Lower lobe of right lung (tissue), 2 donors: ENCODE measurements at regions not wholly inside any gene's neighbourhood (a gene's known extent, or its start where the extent isn't known, plus 50 kb on each side); places are given as distances from the start of the nearest gene placed in this dataset.
"Not testable (repeated sequence)": the region's sequence is repeated elsewhere in the genome, so short reads cannot be mapped to it uniquely, and the experiment has no call there.

Experiments used
- ATAC-seq, 2 donors: fragments of 200-7000 bp; cut with Tn5 transposase; one replicate each; pipeline ENCODE4 v1.9.1; 2020 to 2022; ENCODE audit warnings: mild to moderate bottlenecking in 2 of 2, moderate library complexity in 2 of 2
- DNase-seq: peaks from one replicate; pipeline ENCODE4 v3.0.0-alpha.2; 2020
- H3K27ac ChIP-seq: fragments of 200-600 bp; one replicate; pipeline ENCODE4 v1.8.0; 2022
- H3K27me3 ChIP-seq: fragments of 200-600 bp; one replicate; pipeline ENCODE4 v1.8.0; 2022; ENCODE audit warnings: low read depth
- H3K36me3 ChIP-seq: fragments of 200-600 bp; one replicate; pipeline ENCODE4 v1.8.0; 2022; ENCODE audit warnings: mild to moderate bottlenecking
- H3K4me1 ChIP-seq: fragments of 200-600 bp; one replicate; pipeline ENCODE4 v1.8.0; 2022
- H3K4me3 ChIP-seq: fragments of 200-600 bp; one replicate; pipeline ENCODE4 v1.8.0; 2022; ENCODE audit warnings: mild to moderate bottlenecking
- H3K9me3 ChIP-seq: fragments of 200-600 bp; one replicate; pipeline ENCODE4 v1.8.0; 2022
- intact Hi-C: fragments of 100-400 bp; cut with DNase I; formaldehyde crosslinking; loops from one replicate; pipeline ENCODE4 v1.11.0; 2022
- TF ChIP-seq, protein P1 (sequence below): fragments of 200-600 bp; IDR thresholded peaks from one replicate; pipeline ENCODE4 v1.8.0; 2022; ENCODE audit warnings: antibody characterized with exemption, mild to moderate bottlenecking
- donor health status: DM: no; HTN: yes; CAD: no; lungs with severe emphysema.

DNA sequence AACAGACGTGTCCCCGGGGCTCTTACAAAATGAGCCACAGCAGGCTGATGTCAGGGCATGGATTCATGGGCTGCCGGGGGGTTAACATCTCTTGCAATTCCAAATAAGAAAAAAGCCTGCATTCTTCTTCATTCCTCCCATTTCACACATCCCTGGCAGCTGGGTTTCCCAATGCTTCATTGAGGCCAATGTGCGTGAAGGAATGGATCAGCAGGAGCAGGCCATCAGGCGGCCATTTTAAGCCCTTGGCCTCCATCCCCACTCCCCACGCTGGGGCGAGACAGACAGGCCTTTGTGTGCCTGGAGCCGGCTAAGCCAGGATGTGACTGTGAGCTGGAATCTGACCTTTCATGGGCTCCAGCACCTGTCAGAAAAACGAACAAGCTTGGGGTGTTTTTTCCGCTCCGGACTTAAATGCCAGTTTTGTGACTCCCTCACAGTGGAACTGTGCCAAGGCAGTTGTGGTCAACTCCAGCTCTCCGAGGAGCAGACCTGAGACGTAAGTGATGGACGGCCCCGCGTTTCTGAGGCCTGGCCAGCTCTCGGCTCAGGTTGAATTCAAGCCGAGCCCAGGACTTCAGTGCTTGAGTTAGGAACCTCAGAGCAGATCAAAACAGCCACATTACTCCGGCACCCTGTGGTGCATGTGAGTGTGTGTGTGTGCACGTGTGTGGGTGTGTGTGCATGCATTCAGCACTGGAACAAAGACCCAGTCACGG lies 133.1 kb downstream of the TMEM30B start:
- intact Hi-C loops, result no loop called here
- H3K27ac ChIP-seq, result no peak overlapping the region

DNA sequence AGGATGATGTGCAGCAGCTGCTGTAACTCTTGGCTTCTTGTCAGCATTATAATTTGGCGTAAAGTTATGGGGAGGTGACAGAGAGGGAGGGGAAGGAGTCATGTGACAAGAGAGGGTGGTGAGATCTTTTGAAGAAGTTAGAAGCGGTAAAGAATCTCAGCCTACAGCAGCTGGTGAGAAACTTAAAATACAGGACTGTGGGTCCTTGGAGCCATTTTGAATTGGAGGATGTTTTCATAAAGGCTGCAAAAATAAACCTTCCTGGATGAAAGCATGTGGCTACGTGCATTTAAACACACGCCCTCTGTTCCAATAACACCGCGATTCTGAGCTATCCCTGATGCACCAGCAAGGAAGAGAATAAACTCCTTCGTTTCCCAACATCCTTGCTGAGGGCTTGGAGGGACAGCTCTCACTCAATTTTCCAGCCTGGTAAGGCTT lies 133.7 kb downstream of the TMEM30B start:
- Histone ChIP-seq H3K36me3 (no peaks in the 10 kb centered on the region), H3K27ac (no peak overlapping the region), H3K4me3 (no peak overlapping the region), H3K4me1 (peaks cover 8% of the 10 kb centered on the region), H3K9me3 (peaks cover 12% of the 10 kb centered on the region), H3K27me3 (no peaks in the 10 kb centered on the region)
- no peak for DNase-seq
- ATAC-seq, result no peak
- intact Hi-C loops, result no loop called here
- TF ChIP-seq, protein P1, sequence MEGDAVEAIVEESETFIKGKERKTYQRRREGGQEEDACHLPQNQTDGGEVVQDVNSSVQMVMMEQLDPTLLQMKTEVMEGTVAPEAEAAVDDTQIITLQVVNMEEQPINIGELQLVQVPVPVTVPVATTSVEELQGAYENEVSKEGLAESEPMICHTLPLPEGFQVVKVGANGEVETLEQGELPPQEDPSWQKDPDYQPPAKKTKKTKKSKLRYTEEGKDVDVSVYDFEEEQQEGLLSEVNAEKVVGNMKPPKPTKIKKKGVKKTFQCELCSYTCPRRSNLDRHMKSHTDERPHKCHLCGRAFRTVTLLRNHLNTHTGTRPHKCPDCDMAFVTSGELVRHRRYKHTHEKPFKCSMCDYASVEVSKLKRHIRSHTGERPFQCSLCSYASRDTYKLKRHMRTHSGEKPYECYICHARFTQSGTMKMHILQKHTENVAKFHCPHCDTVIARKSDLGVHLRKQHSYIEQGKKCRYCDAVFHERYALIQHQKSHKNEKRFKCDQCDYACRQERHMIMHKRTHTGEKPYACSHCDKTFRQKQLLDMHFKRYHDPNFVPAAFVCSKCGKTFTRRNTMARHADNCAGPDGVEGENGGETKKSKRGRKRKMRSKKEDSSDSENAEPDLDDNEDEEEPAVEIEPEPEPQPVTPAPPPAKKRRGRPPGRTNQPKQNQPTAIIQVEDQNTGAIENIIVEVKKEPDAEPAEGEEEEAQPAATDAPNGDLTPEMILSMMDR, result no peak

More for the DNA sequence above, 133.1 kb downstream of the TMEM30B start:
- TF ChIP-seq, protein P1, result no peak
- Histone ChIP-seq H3K36me3 (no peaks in the 10 kb centered on the region), H3K9me3 (peaks cover 12% of the 10 kb centered on the region), H3K4me1 (peaks cover 8% of the 10 kb centered on the region), H3K27me3 (no peaks in the 10 kb centered on the region), H3K4me3 (no peak overlapping the region)
- ATAC-seq (peak; percentile 15 to 19), DNase-seq (no peak)

DNA sequence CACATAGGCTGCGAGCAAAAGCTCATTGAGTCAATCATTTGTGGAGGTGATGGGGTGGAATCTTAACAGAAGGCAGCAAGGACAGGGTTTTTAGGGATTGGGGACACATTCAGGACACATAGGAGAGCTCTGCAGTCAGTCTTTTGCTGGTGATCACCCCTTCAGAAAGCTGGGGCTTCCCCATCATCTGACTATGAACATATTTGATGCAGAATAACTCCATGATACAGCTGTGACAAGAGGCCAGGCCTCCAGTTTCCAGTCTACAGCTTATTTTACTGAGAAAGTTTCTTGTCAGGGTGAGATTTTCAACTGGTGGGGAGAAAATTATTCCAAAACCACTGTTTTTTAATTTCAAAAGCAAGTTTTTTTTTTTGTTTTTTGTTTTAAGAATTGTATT lies 134.2 kb downstream of the TMEM30B start:
- no peaks in the 10 kb centered on the region for H3K27me3 ChIP-seq

DNA sequence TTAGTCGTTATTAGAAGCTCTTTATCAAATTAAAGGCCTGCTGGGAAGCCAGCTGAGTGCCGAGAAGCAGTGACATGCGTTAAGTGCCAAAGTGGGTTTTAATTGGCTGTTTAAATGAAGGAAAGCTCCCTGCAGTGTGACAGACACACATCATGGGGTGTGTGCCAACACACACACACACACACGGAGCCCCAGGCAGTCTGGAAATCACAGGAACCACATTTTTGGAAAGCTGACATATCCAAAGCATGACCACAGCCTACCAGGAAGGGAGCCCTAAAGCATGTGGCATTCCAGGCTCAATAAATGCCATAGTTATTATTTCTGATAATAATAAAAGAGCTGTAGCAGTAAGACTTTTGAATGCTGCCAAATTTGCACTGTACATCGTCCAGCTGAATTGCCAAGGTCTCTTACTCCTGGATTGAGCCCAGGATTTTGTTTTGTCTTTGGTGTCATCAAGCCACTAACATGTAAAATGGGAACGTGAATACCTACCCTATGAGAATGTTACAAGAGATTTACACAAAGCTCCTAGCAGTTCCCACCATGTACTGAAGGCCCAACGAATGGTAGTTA lies 135.1 kb downstream of the TMEM30B start:
- intact Hi-C loops, result no loop called here
- H3K36me3 ChIP-seq, result no peaks in the 10 kb centered on the region
- no peak overlapping the region for H3K4me3 ChIP-seq
- peaks cover 8% of the 10 kb centered on the region for H3K4me1 ChIP-seq
- H3K27me3 ChIP-seq, result no peaks in the 10 kb centered on the region
- ATAC-seq (no peak), DNase-seq (no peak)
- peak overlapping the region; percentile 58 for H3K27ac ChIP-seq
- H3K9me3 ChIP-seq, result peaks cover 12% of the 10 kb centered on the region
- TF ChIP-seq, protein P1, result no peak

More for the DNA sequence above, 134.2 kb downstream of the TMEM30B start:
- Histone ChIP-seq H3K36me3 (no peaks in the 10 kb centered on the region), H3K27ac (no peak overlapping the region), H3K4me1 (peaks cover 8% of the 10 kb centered on the region), H3K4me3 (no peak overlapping the region), H3K9me3 (peaks cover 12% of the 10 kb centered on the region)
- TF ChIP-seq, protein P1, result no peak
- no peak for DNase-seq
- ATAC-seq, result no peak
- intact Hi-C loops, result no loop called here

DNA sequence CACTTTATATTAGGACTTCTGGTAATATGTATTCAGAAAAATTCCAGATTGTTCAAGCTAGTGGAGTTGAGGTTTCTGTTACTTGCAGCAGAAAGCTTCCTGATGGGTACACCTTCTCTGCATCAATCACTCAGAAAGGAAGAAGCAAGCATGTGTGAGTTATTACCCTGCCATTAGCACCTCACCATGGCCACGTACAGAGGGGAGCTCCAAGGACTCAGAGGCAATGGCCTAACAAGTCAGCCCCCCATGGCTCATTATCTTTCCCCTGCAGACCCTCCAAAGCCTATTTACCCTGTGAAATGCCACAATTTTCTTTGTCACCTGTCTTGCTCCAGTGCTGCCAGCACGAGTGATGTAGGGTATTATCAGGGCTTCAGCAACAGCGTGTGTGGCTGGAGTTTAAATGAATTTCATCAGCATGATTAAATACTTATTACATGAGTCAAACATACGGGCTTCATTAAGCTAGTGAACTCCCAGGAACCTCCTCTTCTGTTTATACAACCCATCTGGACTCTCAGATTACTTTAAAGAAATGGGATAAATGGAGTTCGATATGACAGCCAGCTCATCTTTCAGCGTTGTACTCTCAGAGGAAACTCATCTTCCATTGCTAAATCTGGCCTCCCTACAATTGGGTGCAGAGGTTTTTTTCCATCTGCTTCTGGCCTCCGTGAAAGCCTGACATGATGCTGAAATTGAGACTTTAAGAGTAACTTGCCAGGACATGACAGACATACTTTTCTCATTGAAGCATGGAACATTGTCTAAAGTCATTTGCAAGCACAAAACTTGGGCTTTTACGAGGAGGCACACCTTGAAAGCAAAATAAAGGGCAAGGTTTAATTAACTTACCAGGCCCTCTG lies 135.9 kb downstream of the TMEM30B start:
- Histone ChIP-seq H3K27me3 (no peaks in the 10 kb centered on the region), H3K4me3 (no peak overlapping the region), H3K27ac (peak overlapping the region; percentile 58), H3K36me3 (no peaks in the 10 kb centered on the region), H3K4me1 (peaks cover 8% of the 10 kb centered on the region), H3K9me3 (peaks cover 12% of the 10 kb centered on the region)
- TF ChIP-seq, protein P1, result no peak
- DNase-seq (no peak), ATAC-seq (peak; percentile 48 to 71)
- intact Hi-C loops, result no loop called here

DNA sequence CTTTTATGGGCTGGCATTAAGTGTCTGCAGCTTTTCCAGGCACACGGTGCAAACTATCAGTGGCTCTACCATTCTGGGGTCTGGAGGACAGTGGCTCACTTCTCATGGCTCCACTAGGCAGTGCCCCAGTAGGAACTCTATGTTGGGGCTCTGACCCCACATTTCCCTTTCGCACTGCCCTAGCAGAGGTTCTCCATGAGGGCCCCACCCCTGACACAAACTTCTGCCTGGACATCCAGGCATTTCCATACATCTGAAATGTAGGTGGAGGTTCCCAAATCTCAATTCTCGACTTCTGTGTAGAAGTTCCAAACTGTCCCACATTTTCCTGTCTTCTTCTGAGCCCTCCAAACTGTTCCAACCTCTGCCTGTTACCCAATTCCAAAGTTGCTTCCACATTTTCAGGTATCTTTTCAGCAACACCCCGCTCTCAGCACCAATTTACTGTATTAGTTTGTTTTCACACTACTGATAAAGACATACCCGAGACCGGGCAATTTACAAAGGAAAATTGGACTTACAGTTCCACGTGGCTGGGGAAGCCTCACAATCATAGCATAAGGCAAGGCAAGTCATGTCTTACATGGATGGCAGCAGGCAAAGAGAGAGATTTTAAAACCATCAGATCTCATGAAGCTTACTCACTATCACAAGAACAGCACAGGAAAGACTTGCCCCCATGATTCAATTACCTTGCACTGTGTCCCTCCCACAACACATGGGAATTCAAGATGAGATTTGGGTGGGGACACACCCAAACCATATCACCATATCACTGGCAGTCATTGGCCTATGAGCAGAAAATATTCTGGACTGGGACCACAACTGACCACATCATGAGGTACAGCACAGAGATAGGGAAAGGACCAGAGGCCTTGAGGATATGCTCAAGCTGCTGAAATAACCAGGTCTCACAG lies 136.8 kb downstream of the TMEM30B start:
- DNase-seq, H3K27ac ChIP-seq, H3K4me1 ChIP-seq, H3K36me3 ChIP-seq, ATAC-seq, intact Hi-C loops, H3K27me3 ChIP-seq, H3K4me3 ChIP-seq: not testable (repeated sequence)
- H3K9me3 ChIP-seq, result peaks cover 12% of the 10 kb centered on the region
